Sigmoid colon (tissue), 6 donors: ENCODE measurements at regions not wholly inside any gene's neighbourhood (a gene's known extent, or its start where the extent isn't known, plus 50 kb on each side); places are given as distances from the start of the nearest gene placed in this dataset.

Experiments
- DNase-seq: peaks from one replicate; pipeline ENCODE4 v3.0.0-alpha.2; 2019
- H3K27ac ChIP-seq, 4 donors: fragments of 200-600 bp; sonication (generic); one replicate each; pipeline ENCODE4 v1.5.1; 2016 to 2019; ENCODE audit warnings: mild to moderate bottlenecking in 1 of 4
- H3K27me3 ChIP-seq, 3 donors: fragments of 200-600 bp; sonication (generic); one replicate each; pipeline ENCODE4 v1.5.1; 2019; ENCODE audit warnings: mild to moderate bottlenecking in 1 of 3
- H3K36me3 ChIP-seq, 4 donors: fragments of 200-600 bp; sonication (generic); one replicate each; pipeline ENCODE4 v1.5.1; 2016 to 2019
- H3K4me1 ChIP-seq, 4 donors: fragments of 200-600 bp; sonication (generic); one replicate each; pipeline ENCODE4 v1.5.1; 2017 to 2019
- H3K4me3 ChIP-seq, 4 donors: fragments of 200-600 bp; sonication (generic); one replicate each; pipeline ENCODE4 v1.5.1; 2017 to 2019; ENCODE audit warnings: mild to moderate bottlenecking in 2 of 4, moderate library complexity in 1 of 4
- H3K9me3 ChIP-seq, 4 donors: fragments of 200-600 bp in 3 of 4; sonication (generic) in 3 of 4; one replicate each; pipeline versions ENCODE4 v1.5.1 to v1.6.1; 2013 to 2019
- EP300 ChIP-seq, 4 donors: sonication (generic); formaldehyde crosslinking; IDR thresholded peaks; one replicate each; pipeline ENCODE4 v1.6.1; 2017; ENCODE audit warnings: antibody characterized with exemption in 4 of 4
- POLR2A ChIP-seq, 2 donors: fragments of 450-650 bp; IDR thresholded peaks; one replicate each; pipeline ENCODE4 v1.6.1; 2016; ENCODE audit warnings: antibody characterized with exemption in 2 of 2, mild to moderate bottlenecking in 2 of 2, moderate library complexity in 2 of 2
- POLR2AphosphoS5 ChIP-seq, 4 donors: sonication (generic); formaldehyde crosslinking; IDR thresholded peaks; one replicate each; pipeline ENCODE4 v1.6.1; 2017; ENCODE audit warnings: antibody characterized with exemption in 4 of 4
- WGBS, 2 donors: extraction: QIAGEN DNeasy Blood & Tissue Kit; methylation state at CpG; one replicate each; pipeline ENCODE4 v1.1.7; 2013; 5-methylcytosine and 5-hydroxymethylcytosine counted together
- intact Hi-C: fragments of 100-400 bp; cut with DNase I; formaldehyde crosslinking; loops from one replicate; pipeline ENCODE4 v1.15.1; 2023
- TF ChIP-seq, protein P1 (sequence below), 4 experiments: fragments of 450-650 bp in 3 of 4; fragments of 200-600 bp in 1 of 4; IDR thresholded peaks; one replicate each; pipeline ENCODE4 v1.5.1; 2016 to 2019; ENCODE audit warnings: antibody characterized with exemption in 4 of 4, mild to moderate bottlenecking in 3 of 4, moderate library complexity in 2 of 4
- donor health status: healthy with polysubstance abuse.
- donor health status: healthy.

DNA sequence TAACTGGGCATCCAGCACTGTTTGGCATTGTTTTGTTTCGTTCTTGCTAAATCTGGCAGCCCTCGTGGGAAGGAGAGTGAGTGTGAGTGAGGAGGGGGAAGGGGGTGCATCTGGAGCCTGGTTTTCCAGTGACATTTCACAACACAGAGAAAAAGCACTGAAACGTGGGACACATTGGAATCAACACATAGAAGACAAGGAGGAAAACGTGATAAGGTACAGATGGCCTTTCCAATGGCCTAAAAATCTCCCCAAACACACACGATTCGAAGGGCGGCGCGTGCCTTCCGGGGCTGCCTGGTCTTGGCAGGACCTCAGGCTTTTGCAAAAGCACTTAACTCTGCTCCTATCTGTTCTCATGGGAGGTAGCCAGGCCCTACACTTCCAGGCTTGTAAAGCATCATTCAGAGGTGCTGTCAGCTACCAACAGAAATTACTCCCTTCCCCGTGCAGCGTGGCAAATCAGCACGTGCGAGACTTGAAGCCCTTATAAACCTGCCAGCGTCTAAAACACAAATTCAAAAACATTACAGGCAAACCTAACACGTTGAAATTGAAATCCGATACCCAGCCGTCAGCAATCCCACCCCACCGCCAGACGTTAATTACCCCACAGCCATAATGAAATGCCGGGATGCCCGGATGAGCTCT, 129.4 kb downstream of the OLFM1 start:
- 40 to 47% methylated on average over 22 of the region's 22 CpGs for WGBS, 2 donors
- DNase-seq, result peak; percentile 66
- intact Hi-C loops, result no loop called here
- TF ChIP-seq, protein P1, sequence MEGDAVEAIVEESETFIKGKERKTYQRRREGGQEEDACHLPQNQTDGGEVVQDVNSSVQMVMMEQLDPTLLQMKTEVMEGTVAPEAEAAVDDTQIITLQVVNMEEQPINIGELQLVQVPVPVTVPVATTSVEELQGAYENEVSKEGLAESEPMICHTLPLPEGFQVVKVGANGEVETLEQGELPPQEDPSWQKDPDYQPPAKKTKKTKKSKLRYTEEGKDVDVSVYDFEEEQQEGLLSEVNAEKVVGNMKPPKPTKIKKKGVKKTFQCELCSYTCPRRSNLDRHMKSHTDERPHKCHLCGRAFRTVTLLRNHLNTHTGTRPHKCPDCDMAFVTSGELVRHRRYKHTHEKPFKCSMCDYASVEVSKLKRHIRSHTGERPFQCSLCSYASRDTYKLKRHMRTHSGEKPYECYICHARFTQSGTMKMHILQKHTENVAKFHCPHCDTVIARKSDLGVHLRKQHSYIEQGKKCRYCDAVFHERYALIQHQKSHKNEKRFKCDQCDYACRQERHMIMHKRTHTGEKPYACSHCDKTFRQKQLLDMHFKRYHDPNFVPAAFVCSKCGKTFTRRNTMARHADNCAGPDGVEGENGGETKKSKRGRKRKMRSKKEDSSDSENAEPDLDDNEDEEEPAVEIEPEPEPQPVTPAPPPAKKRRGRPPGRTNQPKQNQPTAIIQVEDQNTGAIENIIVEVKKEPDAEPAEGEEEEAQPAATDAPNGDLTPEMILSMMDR (IDR thresholded peaks at IDR 0.05), result no peak
- Histone ChIP-seq H3K4me3 (no peak overlapping the region), H3K36me3 (no peaks in the 10 kb centered on the region), H3K9me3 (no peaks in the 10 kb centered on the region), H3K4me1 (peaks cover 0 to 23% (median 10%) of the 10 kb centered on the region in 4 donors), H3K27me3 (peaks cover 12 to 81% (median 35%) of the 10 kb centered on the region in 3 donors), H3K27ac (no peak overlapping the region)

DNA sequence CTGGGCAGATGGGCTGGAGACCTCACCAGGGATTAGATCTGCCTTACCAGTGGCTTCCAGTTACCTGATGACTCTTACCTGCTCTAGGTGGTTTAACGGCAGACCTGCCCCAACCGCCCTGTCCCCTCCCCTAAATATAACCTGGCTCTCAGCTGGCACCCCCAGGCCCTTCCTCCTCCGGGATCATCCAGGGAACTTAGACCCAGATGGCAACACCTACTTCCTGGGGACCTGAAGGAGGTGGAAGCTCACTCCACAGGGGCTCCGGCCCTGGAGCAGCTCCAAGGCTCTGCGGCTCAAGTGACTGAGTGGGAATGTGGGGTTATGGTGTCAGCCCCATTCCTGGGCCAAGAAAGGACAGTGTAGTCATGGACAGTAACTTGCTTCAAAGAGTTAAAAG, 130.4 kb downstream of the OLFM1 start:
- no peaks in the 10 kb centered on the region for H3K9me3 ChIP-seq
- H3K4me1 ChIP-seq, result peaks cover 0 to 23% (median 10%) of the 10 kb centered on the region in 4 donors
- TF ChIP-seq, protein P1 (IDR thresholded peaks at IDR 0.05), result no peak
- no peak for TF ChIP-seq POLR2AphosphoS5 (IDR thresholded peaks at IDR 0.05)
- no peak for TF ChIP-seq EP300 (IDR thresholded peaks at IDR 0.05)
- no peak for TF ChIP-seq POLR2A (IDR thresholded peaks at IDR 0.05)
- intact Hi-C loops, result no loop called here
- H3K4me3 ChIP-seq, result no peak overlapping the region
- no peak overlapping the region for H3K27ac ChIP-seq
- 69 to 73% methylated on average over 5 of the region's 5 CpGs for WGBS, 2 donors
- peaks cover 12 to 87% (median 41%) of the 10 kb centered on the region in 3 donors for H3K27me3 ChIP-seq
- DNase-seq, result peak; percentile 41
- H3K36me3 ChIP-seq, result no peaks in the 10 kb centered on the region

DNA sequence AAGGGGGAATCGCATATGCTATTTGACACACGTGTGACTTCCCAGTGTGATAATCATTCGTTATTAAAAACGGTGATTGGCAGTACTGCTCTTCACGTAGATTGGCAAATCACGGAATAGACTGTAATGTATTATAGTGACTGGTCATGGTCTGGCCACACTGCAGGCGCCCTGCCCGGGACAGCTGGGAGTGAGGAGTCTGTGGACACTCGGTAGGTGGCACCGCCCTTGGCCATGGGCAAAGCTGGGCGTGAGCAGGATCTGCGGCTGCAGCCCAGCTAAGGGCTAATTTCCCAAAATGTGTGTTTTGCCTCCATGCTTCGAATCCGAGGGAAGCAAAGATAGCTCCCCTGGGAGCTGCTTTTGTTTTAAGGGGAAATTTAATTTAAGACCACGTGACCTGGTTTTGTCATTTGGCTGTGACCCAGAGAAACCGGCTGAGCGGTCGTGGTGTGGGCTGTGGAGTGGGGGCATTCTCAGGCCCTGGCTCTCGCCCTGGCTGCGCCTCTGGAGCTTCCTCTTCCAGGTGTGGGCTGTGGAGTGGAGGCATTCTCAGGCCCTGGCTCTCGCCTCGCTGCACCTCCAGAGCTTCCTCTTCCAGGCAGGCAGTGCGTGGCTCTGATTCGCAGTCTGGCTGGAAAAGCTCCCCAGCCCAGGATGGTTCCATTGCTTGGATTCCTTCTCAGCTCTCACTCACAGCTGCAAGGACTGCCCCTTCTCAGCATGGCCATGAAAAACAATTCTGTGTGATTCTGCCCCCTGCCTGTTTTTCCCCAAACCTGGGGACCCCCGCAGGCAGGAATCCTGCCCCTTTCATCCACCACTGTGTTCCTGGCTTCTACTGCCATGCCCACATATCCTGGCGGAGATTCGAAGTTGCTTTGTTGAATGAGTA, 131.1 kb downstream of the OLFM1 start:
- Histone ChIP-seq H3K4me1 (peaks cover 0 to 23% (median 10%) of the 10 kb centered on the region in 4 donors), H3K9me3 (no peaks in the 10 kb centered on the region), H3K27ac (no peak overlapping the region), H3K36me3 (no peaks in the 10 kb centered on the region), H3K4me3 (no peak overlapping the region), H3K27me3 (peaks cover 12 to 86% (median 41%) of the 10 kb centered on the region in 3 donors)
- intact Hi-C loops, result no loop called here
- 38 to 42% methylated on average over 27 of the region's 27 CpGs for WGBS, 2 donors
- TF ChIP-seq, protein P1 (IDR thresholded peaks at IDR 0.05), result no peak
- TF ChIP-seq EP300 (IDR thresholded peaks at IDR 0.05) (no peak), POLR2A (IDR thresholded peaks at IDR 0.05) (no peak), POLR2AphosphoS5 (IDR thresholded peaks at IDR 0.05) (no peak)
- peak; percentile 56 for DNase-seq

DNA sequence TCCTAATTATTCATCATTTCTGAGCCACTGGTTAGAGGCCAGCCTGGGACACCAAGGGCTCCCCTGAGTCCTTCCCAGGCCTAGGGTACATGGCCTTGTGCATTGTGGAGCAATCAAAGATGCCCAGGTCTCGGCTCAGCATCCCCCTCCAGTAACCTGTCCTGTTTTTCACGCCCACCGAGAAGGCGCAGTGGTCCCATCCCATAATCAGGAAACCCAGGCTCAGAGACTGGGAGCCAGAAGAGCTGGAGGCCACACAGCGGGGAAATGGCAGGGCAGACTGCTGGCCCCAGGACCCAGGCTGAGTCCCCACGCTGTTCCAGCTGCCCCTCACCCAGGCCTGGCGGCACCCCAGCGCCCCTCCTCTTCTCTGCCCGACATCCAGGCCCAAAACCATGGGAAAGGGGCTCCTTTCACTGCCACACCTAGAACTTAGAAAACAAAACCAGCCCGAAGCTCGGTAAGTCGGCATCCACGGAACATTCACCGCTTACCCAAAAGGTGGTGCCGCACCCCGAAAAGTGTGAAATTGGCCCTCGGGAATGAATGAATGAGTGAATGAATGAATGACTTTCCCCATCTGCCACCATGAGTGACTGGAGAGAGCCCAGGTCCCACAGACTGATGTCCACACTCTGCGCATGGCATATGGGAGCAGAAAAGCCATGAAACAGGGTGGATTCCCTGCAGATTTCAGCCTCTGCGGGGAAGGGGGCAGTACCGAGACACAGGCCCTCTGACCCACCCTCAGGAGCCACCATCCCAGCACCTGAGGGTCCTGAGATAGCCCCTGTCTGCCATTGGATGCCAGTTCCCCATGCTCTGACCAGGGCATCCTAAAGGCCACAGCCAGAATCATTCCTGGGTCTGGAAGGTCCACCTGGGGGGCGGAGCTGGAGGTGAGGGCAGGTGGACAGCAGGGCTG, 132.5 kb downstream of the OLFM1 start:
- WGBS, 2 donors, result 87 to 92% methylated on average over 21 of the region's 21 CpGs
- H3K9me3 ChIP-seq, result no peaks in the 10 kb centered on the region
- H3K4me3 ChIP-seq, result no peak overlapping the region
- H3K36me3 ChIP-seq, result no peaks in the 10 kb centered on the region
- TF ChIP-seq POLR2A (IDR thresholded peaks at IDR 0.05) (no peak), POLR2AphosphoS5 (IDR thresholded peaks at IDR 0.05) (no peak), EP300 (IDR thresholded peaks at IDR 0.05) (no peak)
- TF ChIP-seq, protein P1 (IDR thresholded peaks at IDR 0.05), result no peak
- H3K27me3 ChIP-seq, result peaks cover 12 to 86% (median 41%) of the 10 kb centered on the region in 3 donors
- peak; percentile 52 for DNase-seq
- intact Hi-C loops, result no loop called here
- no peak overlapping the region for H3K27ac ChIP-seq
- peaks cover 0 to 23% (median 10%) of the 10 kb centered on the region in 4 donors for H3K4me1 ChIP-seq
